HUES48 (cell line): ENCODE measurements at regions not wholly inside any gene's neighbourhood (a gene's known extent, or its start where the extent isn't known, plus 50 kb on each side); places are given as distances from the start of the nearest gene placed in this dataset.

Experiments
- H3K27ac ChIP-seq: one replicate; pipeline ENCODE4 v1.7.0; 2013; ENCODE audit warnings: low read depth, low read length, inconsistent platforms
- H3K27me3 ChIP-seq: 2 replicates; pipeline ENCODE4 v1.6.1; 2013; ENCODE audit warnings: mild to moderate bottlenecking, low read length; ENCODE audit not compliant: control insufficient read depth, insufficient read depth
- H3K36me3 ChIP-seq: 2 replicates; pipeline ENCODE4 v1.6.1; 2013; ENCODE audit warnings: low read length; ENCODE audit not compliant: control insufficient read depth, insufficient read depth
- H3K4me1 ChIP-seq: 2 replicates; pipeline ENCODE4 v1.6.1; 2013; ENCODE audit warnings: mild to moderate bottlenecking, low read length; ENCODE audit not compliant: control insufficient read depth, insufficient read depth
- H3K4me3 ChIP-seq: 2 replicates; pipeline ENCODE4 v1.5.1; 2013; ENCODE audit warnings: mild to moderate bottlenecking, low read depth, low read length
- H3K9ac ChIP-seq: 2 replicates; pipeline ENCODE4 v1.6.1; 2013; ENCODE audit warnings: mild to moderate bottlenecking, low read depth, low read length, moderate library complexity
- H3K9me3 ChIP-seq: 2 replicates; pipeline ENCODE4 v1.6.1; 2013; ENCODE audit warnings: low read length; ENCODE audit not compliant: control insufficient read depth, insufficient read depth

GRCh38 chr10:30227481-30227880 is 121.6 kb downstream of the MTPAP start:
- Histone ChIP-seq H3K4me3 (no peak overlapping the region), H3K4me1 (no peaks in the 10 kb centered on the region), H3K9me3 (no peaks in the 10 kb centered on the region), H3K9ac (no peak overlapping the region), H3K27me3 (no peaks in the 10 kb centered on the region), H3K27ac (no peak overlapping the region), H3K36me3 (no peaks in the 10 kb centered on the region)

- no peak overlapping the region for H3K4me3 ChIP-seq
- H3K9ac ChIP-seq: no peak overlapping the region
- H3K9me3 ChIP-seq: no peaks in the 10 kb centered on the region
- no peak overlapping the region for H3K27ac ChIP-seq
- no peaks in the 10 kb centered on the region; the same call in 1 of the 2 replicates for H3K4me1 ChIP-seq
- H3K36me3 ChIP-seq: no peaks in the 10 kb centered on the region
- no peaks in the 10 kb centered on the region for H3K27me3 ChIP-seq
Observed at GRCh38 chr10:30219971-30220751, 128.9 kb downstream of the MTPAP start.

- no peak overlapping the region for H3K9ac ChIP-seq
- H3K4me3 ChIP-seq: no peak overlapping the region
- no peaks in the 10 kb centered on the region for H3K36me3 ChIP-seq
- H3K27me3 ChIP-seq: no peaks in the 10 kb centered on the region
- no peaks in the 10 kb centered on the region for H3K9me3 ChIP-seq
- no peak overlapping the region for H3K27ac ChIP-seq
- no peaks in the 10 kb centered on the region; the same call in 1 of the 2 replicates for H3K4me1 ChIP-seq
Observed at GRCh38 chr10:30216821-30217220, 132.3 kb downstream of the MTPAP start.

- H3K9me3 ChIP-seq: no peaks in the 10 kb centered on the region
- no peak overlapping the region for H3K4me3 ChIP-seq
- H3K36me3 ChIP-seq: no peaks in the 10 kb centered on the region
- no peak overlapping the region for H3K9ac ChIP-seq
- H3K4me1 ChIP-seq: no peaks in the 10 kb centered on the region
- no peaks in the 10 kb centered on the region for H3K27me3 ChIP-seq
- no peak overlapping the region for H3K27ac ChIP-seq
Observed at GRCh38 chr10:30215623-30216022, 133.5 kb downstream of the MTPAP start.

GRCh38 chr10:30215141-30215540 is 133.9 kb downstream of the MTPAP start:
- Histone ChIP-seq H3K27ac (no peak overlapping the region), H3K4me3 (no peak overlapping the region), H3K27me3 (no peaks in the 10 kb centered on the region), H3K9ac (no peak overlapping the region), H3K4me1 (no peaks in the 10 kb centered on the region), H3K9me3 (no peaks in the 10 kb centered on the region), H3K36me3 (no peaks in the 10 kb centered on the region)

GRCh38 chr10:30210296-30210695 is 138.8 kb downstream of the MTPAP start:
- Histone ChIP-seq H3K9me3 (no peaks in the 10 kb centered on the region), H3K4me1 (no peaks in the 10 kb centered on the region), H3K9ac (no peak overlapping the region)

GRCh38 chr10:30208330-30208729 is 140.7 kb downstream of the MTPAP start:
- no peaks in the 10 kb centered on the region for H3K4me1 ChIP-seq
- peaks cover 7% of the 10 kb centered on the region; the same call in 1 of the 2 replicates for H3K9me3 ChIP-seq
- no peak overlapping the region for H3K4me3 ChIP-seq
- no peaks in the 10 kb centered on the region for H3K27me3 ChIP-seq
- H3K36me3 ChIP-seq: no peaks in the 10 kb centered on the region
- no peak overlapping the region for H3K27ac ChIP-seq
- H3K9ac ChIP-seq: no peak overlapping the region

More at GRCh38 chr10:30210296-30210695, 138.8 kb downstream of the MTPAP start:
- Histone ChIP-seq H3K27me3 (no peaks in the 10 kb centered on the region), H3K4me3 (no peak overlapping the region), H3K27ac (no peak overlapping the region), H3K36me3 (no peaks in the 10 kb centered on the region)

GRCh38 chr10:30207485-30208052 is 141.5 kb downstream of the MTPAP start:
- peaks cover 7% of the 10 kb centered on the region; the same call in 1 of the 2 replicates for H3K9me3 ChIP-seq
- no peak overlapping the region for H3K27ac ChIP-seq
- H3K4me3 ChIP-seq: no peak overlapping the region
- no peaks in the 10 kb centered on the region for H3K36me3 ChIP-seq
- no peaks in the 10 kb centered on the region for H3K4me1 ChIP-seq
- H3K9ac ChIP-seq: no peak overlapping the region
- no peaks in the 10 kb centered on the region for H3K27me3 ChIP-seq

- Histone ChIP-seq H3K9ac (no peak overlapping the region), H3K4me1 (no peaks in the 10 kb centered on the region), H3K9me3 (peaks cover 7% of the 10 kb centered on the region; the same call in 1 of the 2 replicates), H3K36me3 (no peaks in the 10 kb centered on the region), H3K27me3 (no peaks in the 10 kb centered on the region), H3K4me3 (no peak overlapping the region), H3K27ac (no peak overlapping the region)
Observed at GRCh38 chr10:30200017-30200415, 140.6 kb upstream of the JCAD start.

- Histone ChIP-seq H3K27ac (no peak overlapping the region), H3K4me3 (no peak overlapping the region)
Observed at GRCh38 chr10:30199376-30200016, 140.1 kb upstream of the JCAD start.

GRCh38 chr10:30197186-30197585 is 137.8 kb upstream of the JCAD start:
- Histone ChIP-seq H3K36me3 (no peaks in the 10 kb centered on the region), H3K9me3 (no peaks in the 10 kb centered on the region), H3K4me1 (no peaks in the 10 kb centered on the region)

More at GRCh38 chr10:30199376-30200016, 140.1 kb upstream of the JCAD start:
- Histone ChIP-seq H3K9ac (no peak overlapping the region), H3K27me3 (no peaks in the 10 kb centered on the region), H3K9me3 (peaks cover 7% of the 10 kb centered on the region; the same call in 1 of the 2 replicates), H3K4me1 (no peaks in the 10 kb centered on the region), H3K36me3 (no peaks in the 10 kb centered on the region)

More at GRCh38 chr10:30197186-30197585, 137.8 kb upstream of the JCAD start:
- Histone ChIP-seq H3K9ac (no peak overlapping the region), H3K27me3 (no peaks in the 10 kb centered on the region), H3K27ac (no peak overlapping the region), H3K4me3 (no peak overlapping the region)
